HCEC 1CT (cell line): ENCODE measurements at regions not wholly inside any gene's neighbourhood (a gene's known extent, or its start where the extent isn't known, plus 50 kb on each side); places are given as distances from the start of the nearest gene placed in this dataset.
"Not testable (repeated sequence)": the region's sequence is repeated elsewhere in the genome, so short reads cannot be mapped to it uniquely, and the experiment has no call there.

Source experiments
- DNase-seq: peaks from one replicate; pipeline ENCODE4 v3.0.0-alpha.2; 2017

- not testable (repeated sequence) for DNase-seq
Observed at GRCh38 chr1:148261684-148262083, 109.6 kb upstream of the NBPF11 start.

- not testable (repeated sequence) for DNase-seq
Observed at GRCh38 chr1:148257886-148258285, 105.8 kb upstream of the NBPF11 start.

GRCh38 chr1:148254611-148255429 is 102.7 kb upstream of the NBPF11 start:
- not testable (repeated sequence) for DNase-seq

DNA sequence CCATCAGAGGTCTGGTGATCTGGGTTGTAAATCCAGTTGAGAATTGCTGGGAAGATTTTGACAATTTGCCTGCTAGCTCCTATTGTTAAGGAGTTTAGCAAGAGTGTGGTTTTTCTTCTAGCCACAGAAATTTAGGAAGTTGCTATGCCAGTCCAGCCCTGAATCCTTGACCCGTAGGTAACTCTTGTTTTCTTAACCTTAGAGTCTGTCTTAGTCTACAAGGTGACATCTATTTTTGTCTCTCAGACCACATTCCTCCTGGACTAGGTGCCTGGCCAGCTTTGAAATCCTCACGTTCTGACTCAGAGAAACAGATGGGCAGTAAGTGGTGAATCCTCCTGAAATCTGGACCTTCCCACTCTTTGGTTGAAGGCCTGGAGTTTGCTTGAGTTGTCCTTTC is 101.7 kb upstream of the NBPF11 start:
- not testable (repeated sequence) for DNase-seq

DNA sequence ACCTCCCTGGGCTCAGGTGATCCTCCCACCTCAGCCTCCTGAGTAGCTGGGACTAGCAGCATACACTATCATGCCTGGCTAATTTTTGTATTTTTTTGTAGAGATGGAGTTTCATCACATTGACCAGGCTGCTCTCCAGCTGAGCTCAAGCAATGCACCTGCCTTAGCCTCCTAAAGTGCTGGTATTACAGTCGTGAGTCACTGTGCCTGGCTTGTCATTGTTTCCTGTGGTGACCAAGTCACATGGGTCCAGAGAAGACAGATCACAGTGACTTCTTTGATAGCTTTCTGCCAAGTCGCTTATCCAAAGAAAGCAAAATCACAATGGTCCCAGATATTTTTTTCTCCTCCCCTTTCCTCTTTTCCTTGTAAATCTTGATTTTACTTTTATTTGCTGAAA is 96.7 kb upstream of the NBPF11 start:
- DNase-seq, result not testable (repeated sequence)

GRCh38 chr1:148246258-148246861 is 94.3 kb upstream of the NBPF11 start:
- not testable (repeated sequence) for DNase-seq

GRCh38 chr1:148245843-148246242 is 93.8 kb upstream of the NBPF11 start:
- DNase-seq, result not testable (repeated sequence)

DNA sequence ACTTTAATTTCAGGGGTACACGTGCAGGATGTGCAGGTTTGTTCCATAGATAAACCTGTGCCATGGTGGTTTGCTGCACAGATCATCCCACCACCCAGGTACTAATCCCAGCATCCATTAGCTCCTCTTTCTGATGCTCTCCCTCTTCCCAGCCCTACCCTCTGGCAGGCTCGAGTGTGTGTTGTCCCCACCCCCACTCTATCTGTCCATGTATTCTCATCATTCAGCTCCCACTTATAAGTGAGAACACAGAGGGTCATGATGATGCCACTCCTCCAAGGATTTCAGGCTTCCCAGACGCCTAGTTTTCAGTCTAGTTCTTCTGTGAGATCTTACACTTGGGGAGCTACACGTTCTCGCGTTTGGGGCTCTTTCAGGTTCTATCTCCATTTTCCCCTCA is 93.4 kb upstream of the NBPF11 start:
- DNase-seq, result not testable (repeated sequence)

- DNase-seq, result not testable (repeated sequence)
Observed at GRCh38 chr1:148233250-148233649, 81.2 kb upstream of the NBPF11 start.

GRCh38 chr1:148228846-148229245 is 76.8 kb upstream of the NBPF11 start:
- not testable (repeated sequence) for DNase-seq

DNA sequence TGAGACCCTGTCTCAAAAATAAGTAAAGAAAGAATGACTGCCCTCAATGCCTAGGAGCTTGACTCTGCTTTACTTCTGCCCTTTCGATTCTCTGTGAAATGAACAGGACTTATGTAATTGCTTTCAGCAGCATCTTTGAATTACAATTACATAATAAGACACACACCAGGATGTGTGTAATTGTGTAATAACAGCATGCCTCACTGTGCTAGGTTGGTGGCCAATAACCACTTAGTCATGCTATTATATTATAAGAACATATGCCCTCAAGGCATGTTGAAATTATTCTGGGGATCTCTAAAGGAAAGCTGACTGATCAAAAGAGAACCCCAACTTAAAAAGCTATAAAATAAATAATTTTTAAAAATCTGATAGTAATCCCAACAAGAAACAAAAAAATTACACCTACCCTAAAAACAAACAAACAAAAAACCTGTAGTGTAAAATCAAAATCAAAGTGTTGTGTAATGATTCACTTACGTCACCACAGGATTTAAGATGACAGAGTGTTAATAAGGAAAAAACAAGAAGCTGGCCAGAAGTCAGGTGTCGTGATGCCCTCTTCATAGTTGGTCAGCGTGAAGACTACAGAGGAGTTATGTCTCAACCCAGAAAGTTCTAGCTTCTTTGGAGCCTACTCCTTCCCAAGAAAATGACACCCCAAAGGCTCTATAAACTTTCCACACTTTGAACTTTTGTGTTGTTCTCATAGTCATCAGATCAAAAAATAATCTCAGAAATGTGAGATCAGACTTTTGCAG is 70.5 kb upstream of the NBPF11 start:
- not testable (repeated sequence) for DNase-seq

DNA sequence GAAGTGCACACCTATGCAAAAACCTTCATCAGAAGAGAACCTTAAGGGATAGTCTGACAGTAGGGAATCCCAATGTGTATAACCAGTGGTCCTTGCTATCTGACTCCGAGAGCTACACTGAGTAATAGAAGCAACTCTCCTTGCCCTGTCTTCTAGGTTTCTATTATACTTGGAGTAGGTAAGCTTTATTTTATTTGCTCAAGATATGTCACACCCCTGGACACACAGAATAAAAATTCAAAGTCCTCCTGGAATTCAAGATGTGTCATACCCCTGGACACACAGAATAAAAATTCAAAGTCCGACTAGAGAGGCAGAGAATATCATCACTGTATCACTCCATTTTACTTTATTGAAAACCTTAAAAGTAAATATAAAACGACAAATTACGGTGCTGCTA is 69.5 kb upstream of the NBPF11 start:
- not testable (repeated sequence) for DNase-seq

DNA sequence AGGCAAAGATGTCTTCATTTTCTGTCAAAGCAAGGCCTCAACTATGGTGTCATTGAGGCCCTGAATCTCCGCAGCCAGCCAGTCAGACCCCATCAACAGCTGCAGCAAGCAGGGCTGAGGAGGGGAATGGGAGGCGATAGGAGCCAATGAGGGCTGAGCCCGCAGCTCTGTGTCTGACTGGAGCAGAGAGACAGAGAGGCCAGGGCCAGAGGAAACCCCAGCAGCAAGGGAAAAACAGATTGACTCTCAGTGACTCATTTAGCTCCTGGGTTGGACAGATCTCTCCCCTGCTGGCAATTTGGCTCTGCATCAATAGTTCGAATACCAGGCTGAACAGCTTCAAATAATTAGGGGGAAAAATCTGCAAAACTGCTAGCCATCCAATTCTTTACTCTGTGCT is 67.1 kb upstream of the NBPF11 start:
- not testable (repeated sequence) for DNase-seq

- DNase-seq, result not testable (repeated sequence)
Observed at GRCh38 chr1:148211191-148211590, 59.1 kb upstream of the NBPF11 start.

- DNase-seq, result not testable (repeated sequence)
Observed at GRCh38 chr1:148210624-148211023, 58.5 kb upstream of the NBPF11 start.

- DNase-seq, result not testable (repeated sequence)
Observed at GRCh38 chr1:148210166-148210565, 58.1 kb upstream of the NBPF11 start.

DNA sequence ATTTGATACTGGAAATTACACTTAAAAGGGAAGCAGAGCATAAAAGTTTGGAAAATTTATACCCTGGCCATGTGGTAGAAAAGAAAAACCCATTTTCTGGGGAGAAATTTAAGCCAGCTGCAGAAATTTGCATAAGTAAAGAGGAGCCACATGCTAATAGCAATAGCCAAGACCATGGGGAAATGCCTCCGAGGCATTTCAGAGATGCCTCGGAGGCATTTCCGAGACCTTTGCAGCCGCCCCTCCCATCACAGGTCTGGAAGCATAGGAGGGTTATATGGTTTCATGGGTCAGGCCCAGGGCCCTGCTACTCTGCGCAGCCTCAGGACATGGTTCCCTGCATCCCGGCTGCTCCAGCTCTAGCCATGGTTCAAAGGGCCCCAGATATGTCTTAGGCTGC is 49.9 kb upstream of the NBPF11 start:
- not testable (repeated sequence) for DNase-seq
